SK-N-SH (cell line): ENCODE measurements at regions not wholly inside any gene's neighbourhood (a gene's known extent, or its start where the extent isn't known, plus 50 kb on each side); places are given as distances from the start of the nearest gene placed in this dataset.

Experiments
- CTCF ChIP-seq: fragments of 200-600 bp; sonication (generic); IDR thresholded peaks from 2 replicates; pipeline ENCODE4 v1.6.1; 2017; ENCODE audit warnings: antibody characterized with exemption, mild to moderate bottlenecking, moderate library complexity
- EP300 ChIP-seq, 2 experiments: IDR thresholded peaks; 2 replicates each; pipeline versions ENCODE4 v1.4.0 to v1.6.1; 2012; ENCODE audit warnings: borderline replicate concordance in 1 of 2, low read depth in 1 of 2, low read length in 1 of 2
- EZH2phosphoT487 ChIP-seq: fragments of 200-600 bp; sonication (generic); IDR thresholded peaks from 2 replicates; pipeline ENCODE4 v1.6.1; 2017; ENCODE audit warnings: low read depth, mixed run types, mild to moderate bottlenecking, antibody characterized with exemption, moderate library complexity, borderline replicate concordance
- GABPA ChIP-seq: IDR thresholded peaks from 2 replicates; pipeline ENCODE4 v1.4.0; 2012; ENCODE audit warnings: low read depth, mild to moderate bottlenecking
- IRF3 ChIP-seq: fragments of 150-350 bp; IDR thresholded peaks from 2 replicates; pipeline ENCODE4 v1.6.1; 2016; ENCODE audit warnings: mild to moderate bottlenecking, low read depth, low read length
- JUND ChIP-seq: IDR thresholded peaks from 2 replicates; pipeline ENCODE4 v1.4.0; 2012
- MAX ChIP-seq: IDR thresholded peaks from 2 replicates; pipeline ENCODE4 v1.4.0; 2012; ENCODE audit warnings: low read depth
- POLR2AphosphoS5 ChIP-seq: IDR thresholded peaks from 2 replicates; pipeline ENCODE4 v1.6.1; 2012; ENCODE audit warnings: low read depth, low read length
- RCOR1 ChIP-seq: fragments of 150-350 bp; IDR thresholded peaks from 2 replicates; pipeline ENCODE4 v1.6.1; 2017; ENCODE audit warnings: antibody characterized with exemption, low read length
- RXRA ChIP-seq: IDR thresholded peaks from 2 replicates; pipeline ENCODE4 v1.4.0; 2012; ENCODE audit warnings: low read depth, mild to moderate bottlenecking, borderline replicate concordance
- SIN3A ChIP-seq: IDR thresholded peaks from 2 replicates; pipeline ENCODE4 v1.6.1; 2012; ENCODE audit warnings: low read depth, mild to moderate bottlenecking, low read length, moderate library complexity, borderline replicate concordance
- TCF12 ChIP-seq: IDR thresholded peaks from 2 replicates; pipeline ENCODE4 v1.4.0; 2012
- YY1 ChIP-seq: IDR thresholded peaks from 2 replicates; pipeline ENCODE4 v1.4.0; 2012; ENCODE audit warnings: low read depth, mild to moderate bottlenecking

- TF ChIP-seq SIN3A (no peak), RCOR1 (no peak), CTCF (no peak), EP300 (IDR thresholded peaks at IDR 0.05; ENCODE audit: borderline replicate concordance in 1 of 2, low read depth in 1 of 2, low read length in 1 of 2) (no peak), YY1 (no peak), POLR2AphosphoS5 (no peak), RXRA (no peak), EZH2phosphoT487 (no peak), MAX (no peak), IRF3 (no peak), GABPA (no peak), JUND (no peak), TCF12 (no peak)
Observed at GRCh38 chr10:61081301-61081700, 137.3 kb upstream of the RHOBTB1 start.
